Neural progenitor cell (in vitro differentiated cells): ENCODE measurements at regions not wholly inside any gene's neighbourhood (a gene's known extent, or its start where the extent isn't known, plus 50 kb on each side); places are given as distances from the start of the nearest gene placed in this dataset.

Source experiments
- EZH2 ChIP-seq: fragments of 200-600 bp; sonication (generic); IDR thresholded peaks from 2 replicates; pipeline ENCODE4 v1.6.1; 2017; ENCODE audit warnings: antibody characterized with exemption, mild to moderate bottlenecking, moderate library complexity
- TF ChIP-seq, protein P1 (sequence below): fragments of 200-600 bp; sonication (generic); IDR thresholded peaks from 2 replicates; pipeline ENCODE4 v1.5.1; 2017; ENCODE audit warnings: antibody characterized with exemption, mild to moderate bottlenecking

DNA sequence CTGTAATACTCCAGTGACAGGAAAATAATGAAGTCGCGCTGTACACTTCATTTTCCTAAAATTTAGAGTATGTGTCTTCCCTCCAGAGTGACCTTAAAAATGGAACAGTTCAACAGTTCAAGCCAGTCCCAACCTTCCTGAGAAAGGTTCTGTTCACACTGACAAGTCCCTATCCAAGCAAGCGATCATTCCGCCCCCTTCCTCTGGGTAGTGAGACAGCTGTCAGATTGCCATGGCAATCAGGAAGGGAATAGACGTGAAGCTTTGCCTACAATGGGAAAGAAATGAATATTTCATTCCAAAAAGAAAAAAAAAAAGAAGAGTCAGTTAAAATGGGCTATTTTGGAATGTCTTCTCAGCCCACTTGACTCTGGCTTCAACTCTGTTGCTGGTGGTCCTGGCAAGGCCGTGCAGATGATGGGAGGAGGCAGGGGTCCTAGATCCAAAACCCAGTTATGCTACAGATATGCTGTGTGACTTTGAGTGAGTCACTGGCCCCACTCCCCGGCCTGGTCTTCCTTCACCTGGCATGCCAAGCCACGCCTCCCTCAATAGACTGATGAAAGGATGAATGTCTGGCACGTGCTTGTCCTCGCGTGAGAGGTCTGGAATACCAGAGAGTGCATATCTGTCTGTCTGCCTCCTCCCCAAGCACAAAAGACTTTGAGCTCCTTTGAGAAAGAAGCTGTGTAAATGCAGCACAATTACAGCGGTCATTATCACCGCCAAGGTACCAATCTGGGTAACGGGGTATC, 165.8 kb upstream of the WWC1 start:
- no peak for TF ChIP-seq EZH2
- TF ChIP-seq, protein P1, sequence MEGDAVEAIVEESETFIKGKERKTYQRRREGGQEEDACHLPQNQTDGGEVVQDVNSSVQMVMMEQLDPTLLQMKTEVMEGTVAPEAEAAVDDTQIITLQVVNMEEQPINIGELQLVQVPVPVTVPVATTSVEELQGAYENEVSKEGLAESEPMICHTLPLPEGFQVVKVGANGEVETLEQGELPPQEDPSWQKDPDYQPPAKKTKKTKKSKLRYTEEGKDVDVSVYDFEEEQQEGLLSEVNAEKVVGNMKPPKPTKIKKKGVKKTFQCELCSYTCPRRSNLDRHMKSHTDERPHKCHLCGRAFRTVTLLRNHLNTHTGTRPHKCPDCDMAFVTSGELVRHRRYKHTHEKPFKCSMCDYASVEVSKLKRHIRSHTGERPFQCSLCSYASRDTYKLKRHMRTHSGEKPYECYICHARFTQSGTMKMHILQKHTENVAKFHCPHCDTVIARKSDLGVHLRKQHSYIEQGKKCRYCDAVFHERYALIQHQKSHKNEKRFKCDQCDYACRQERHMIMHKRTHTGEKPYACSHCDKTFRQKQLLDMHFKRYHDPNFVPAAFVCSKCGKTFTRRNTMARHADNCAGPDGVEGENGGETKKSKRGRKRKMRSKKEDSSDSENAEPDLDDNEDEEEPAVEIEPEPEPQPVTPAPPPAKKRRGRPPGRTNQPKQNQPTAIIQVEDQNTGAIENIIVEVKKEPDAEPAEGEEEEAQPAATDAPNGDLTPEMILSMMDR = no peak
